HG03558 (cell line): ENCODE measurements at regions not wholly inside any gene's neighbourhood (a gene's known extent, or its start where the extent isn't known, plus 50 kb on each side); places are given as distances from the start of the nearest gene placed in this dataset.

Experiments
- ATAC-seq: cut with Tn5 transposase; IDR thresholded peaks from one replicate; pipeline ENCODE4 v1.9.1; 2021; ENCODE audit warnings: moderate number of reproducible peaks; ENCODE audit not compliant: unreplicated experiment; ENCODE audit errors: extremely low read depth

DNA sequence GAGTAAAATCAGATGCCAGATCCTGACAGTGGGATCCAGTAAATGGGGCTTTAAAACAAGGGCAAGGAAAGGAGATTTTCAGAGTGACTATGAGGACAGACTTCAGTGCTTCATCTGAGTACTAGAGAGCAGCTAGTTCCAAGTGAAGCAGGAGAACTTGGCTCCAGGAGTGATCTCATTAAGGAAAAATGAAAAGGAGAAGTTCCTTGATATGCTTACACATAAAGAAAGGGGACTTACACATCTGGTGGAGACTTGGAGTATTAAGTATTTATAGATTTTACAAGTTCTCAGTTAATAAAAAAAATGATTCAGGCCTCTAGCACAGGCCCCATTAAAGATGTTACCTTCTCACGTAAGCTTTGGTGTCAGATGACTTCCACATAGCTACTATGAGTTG, 105.8 kb downstream of the ICOS start:
- ATAC-seq = no peak

GRCh38 chr2:204046145-204046544, 109.6 kb downstream of the ICOS start:
- ATAC-seq = peak; percentile 57

GRCh38 chr2:204049635-204050034, 113.1 kb downstream of the ICOS start:
- ATAC-seq = peak; percentile 72

DNA sequence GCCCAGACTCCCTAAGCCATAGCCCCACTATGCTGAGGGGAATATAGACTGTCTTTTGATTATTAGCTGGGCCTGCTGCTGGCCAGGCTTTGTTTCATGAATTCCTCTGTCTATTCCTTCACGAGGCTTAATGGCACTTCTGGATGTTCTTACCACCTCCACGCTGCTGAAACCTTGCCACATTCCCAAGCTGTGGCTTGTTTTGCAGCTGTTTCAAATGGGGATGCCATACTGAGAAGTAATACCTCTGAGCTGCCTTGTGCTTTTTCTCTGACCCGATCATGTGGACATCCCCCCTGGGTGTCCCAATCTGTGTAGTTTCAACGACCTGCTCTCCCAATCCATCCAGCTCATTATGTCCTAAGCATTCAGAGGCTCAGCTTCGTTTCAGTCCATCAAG, 114.1 kb downstream of the ICOS start:
- ATAC-seq = no peak

GRCh38 chr2:204051476-204051875, 114.9 kb downstream of the ICOS start:
- ATAC-seq = no peak

- no peak for ATAC-seq
Measured at GRCh38 chr2:204051984-204052556, 115.5 kb downstream of the ICOS start.

GRCh38 chr2:204059016-204059415, 122.5 kb downstream of the ICOS start:
- no peak for ATAC-seq

- no peak for ATAC-seq
Measured at GRCh38 chr2:204060841-204061240, 124.3 kb downstream of the ICOS start.

DNA sequence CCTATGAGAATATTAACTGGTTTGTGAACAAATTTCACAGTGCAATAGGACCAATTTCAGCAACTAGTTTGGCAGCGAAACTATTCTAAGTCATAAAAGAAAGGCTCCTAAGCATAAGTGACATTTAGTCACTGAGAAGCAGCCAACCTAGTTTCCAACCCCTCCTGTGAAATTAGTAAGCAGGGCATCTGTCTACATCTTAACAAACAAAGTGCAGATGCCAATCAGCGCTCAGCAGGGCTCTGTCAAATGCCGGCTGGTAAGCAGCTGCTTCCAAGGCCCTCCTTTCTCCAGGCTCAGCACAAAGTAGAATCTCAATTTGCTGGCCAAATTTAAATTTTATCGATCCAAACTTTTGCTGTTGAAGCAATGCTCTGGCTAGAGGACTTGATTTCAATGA, 124.7 kb downstream of the ICOS start:
- no peak for ATAC-seq

DNA sequence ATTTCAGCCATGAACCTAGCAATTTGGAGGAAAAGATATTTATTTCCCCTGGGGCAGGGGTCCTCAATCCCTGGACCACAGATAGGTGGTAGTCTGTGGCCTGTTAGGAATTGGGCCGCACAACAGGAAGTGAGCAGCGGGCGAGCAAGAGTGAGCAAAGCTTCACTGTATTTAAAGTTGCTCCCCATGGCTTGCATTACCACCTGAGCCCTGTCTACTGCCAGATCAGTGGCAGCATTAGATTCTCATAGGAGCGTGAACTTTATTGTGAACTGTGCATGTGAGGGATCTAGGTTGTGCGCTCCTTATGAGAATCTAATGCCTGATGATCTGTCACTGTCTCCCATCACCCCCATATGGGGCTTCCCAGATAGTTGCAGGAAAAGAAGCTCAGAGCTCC, 127.6 kb downstream of the ICOS start:
- ATAC-seq = no peak

- ATAC-seq = no peak
Measured at GRCh38 chr2:204065566-204065965, 129.0 kb downstream of the ICOS start.

DNA sequence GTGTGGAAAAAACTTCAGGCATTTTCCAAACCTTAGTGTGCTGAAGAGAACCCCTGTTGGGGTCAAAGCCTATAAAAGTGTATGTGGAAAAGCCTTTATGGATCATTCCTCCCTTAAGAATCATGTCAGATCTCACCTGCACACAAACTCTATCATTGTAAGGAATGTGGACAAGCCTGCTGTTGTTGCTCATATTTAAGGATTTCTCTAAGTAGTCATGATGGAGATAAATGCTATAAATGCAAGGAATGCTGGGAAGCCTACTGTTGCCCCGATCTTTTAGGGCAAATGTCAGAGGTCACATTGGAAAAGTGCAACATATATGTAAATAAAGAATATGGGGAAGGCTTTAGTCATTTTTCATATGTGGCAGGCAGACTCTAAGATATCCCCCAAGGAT, 129.5 kb downstream of the ICOS start:
- ATAC-seq = no peak

GRCh38 chr2:204069804-204070203, 133.2 kb downstream of the ICOS start:
- no peak for ATAC-seq

- ATAC-seq = no peak
Measured at GRCh38 chr2:204072443-204073324, 136.1 kb downstream of the ICOS start.

GRCh38 chr2:204074456-204074855, 137.9 kb downstream of the ICOS start:
- no peak for ATAC-seq

DNA sequence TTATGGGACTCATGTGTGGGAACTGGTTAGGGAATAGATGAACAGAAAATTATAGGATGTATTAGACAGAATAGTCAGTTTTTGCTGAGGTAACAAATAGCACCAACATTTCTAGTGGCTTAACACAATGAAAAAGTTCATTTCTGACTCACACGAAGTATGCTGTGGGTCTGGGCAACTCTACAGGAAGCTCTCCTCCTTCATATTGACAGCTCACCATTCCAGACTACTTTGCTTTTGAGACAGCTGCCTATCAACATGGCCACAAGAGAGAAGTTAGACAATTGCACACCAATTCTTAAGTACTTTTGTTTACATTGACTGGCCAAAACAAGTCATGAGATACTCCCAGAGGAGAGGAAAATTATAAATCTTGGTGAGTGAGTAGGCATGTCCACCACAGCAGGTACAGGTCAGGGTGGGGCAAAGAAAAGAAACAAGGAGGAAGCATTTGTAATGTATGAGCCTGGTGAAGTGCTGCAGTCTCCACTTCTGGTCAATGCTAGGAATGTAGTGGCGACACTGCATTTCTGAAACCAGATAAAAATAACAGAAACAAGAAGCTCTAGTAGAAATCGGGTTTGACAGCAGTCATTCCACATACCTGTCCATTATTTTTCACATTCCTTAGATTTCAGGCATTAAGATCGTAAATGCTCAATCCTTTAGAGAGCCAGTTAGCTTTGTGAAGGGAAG, 141.6 kb downstream of the ICOS start:
- no peak for ATAC-seq

- ATAC-seq = no peak
Measured at GRCh38 chr2:204081487-204082425, 145.2 kb downstream of the ICOS start.

GRCh38 chr2:204086167-204086566, 149.6 kb downstream of the ICOS start:
- ATAC-seq = no peak

DNA sequence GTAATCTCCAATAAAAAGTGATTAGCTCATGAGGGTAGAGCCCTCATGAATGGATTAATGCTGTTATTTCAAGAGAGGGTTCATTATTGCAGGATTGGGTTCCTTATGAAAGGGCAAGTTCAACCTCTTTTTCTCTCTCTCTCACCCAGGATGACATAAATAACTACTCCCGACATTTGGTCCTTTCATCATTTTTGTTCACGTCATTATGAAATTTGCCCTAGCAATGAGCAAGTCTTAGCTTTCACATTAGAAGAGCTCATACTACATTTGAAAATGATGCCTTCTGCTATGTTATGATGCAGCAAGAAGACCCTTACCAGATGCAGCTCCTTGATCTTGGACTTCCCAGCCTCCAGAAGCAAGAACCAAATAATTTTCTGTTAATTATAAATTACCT, 152.5 kb downstream of the ICOS start:
- no peak for ATAC-seq

- ATAC-seq = no peak
Measured at GRCh38 chr2:204089574-204089973, 153.0 kb downstream of the ICOS start.
